Femur (tissue), 1 donor: ENCODE measurements at regions not wholly inside any gene's neighbourhood (a gene's known extent, or its start where the extent isn't known, plus 50 kb on each side); places are given as distances from the start of the nearest gene placed in this dataset.
"Not testable (repeated sequence)": the region's sequence is repeated elsewhere in the genome, so short reads cannot be mapped to it uniquely, and the experiment has no call there.

Experiments
- DNase-seq: peaks from one replicate; pipeline ENCODE4 v3.0.0-alpha.2; 2017

- DNase-seq, result no peak
Measured at GRCh38 chr5:166856791-166857190, 1434.7 kb upstream of the WWC1 start.

GRCh38 chr5:166860426-166860825 is 1431.0 kb upstream of the WWC1 start:
- no peak for DNase-seq

- no peak for DNase-seq
Measured at GRCh38 chr5:166862581-166862980, 1428.9 kb upstream of the WWC1 start.

- no peak for DNase-seq
Measured at GRCh38 chr5:166865206-166865605, 1426.2 kb upstream of the WWC1 start.

- no peak for DNase-seq
Measured at GRCh38 chr5:166880456-166880855, 1411.0 kb upstream of the WWC1 start.

GRCh38 chr5:166881802-166882201 is 1409.6 kb upstream of the WWC1 start:
- no peak for DNase-seq

- DNase-seq, result no peak
Measured at GRCh38 chr5:166883016-166883415, 1408.4 kb upstream of the WWC1 start.

- DNase-seq, result no peak
Measured at GRCh38 chr5:166898166-166898565, 1393.3 kb upstream of the WWC1 start.

GRCh38 chr5:166899343-166899742 is 1392.1 kb upstream of the WWC1 start:
- no peak for DNase-seq

GRCh38 chr5:166904571-166904970 is 1386.9 kb upstream of the WWC1 start:
- DNase-seq, result no peak

- no peak for DNase-seq
Measured at GRCh38 chr5:166906991-166907713, 1384.3 kb upstream of the WWC1 start.

GRCh38 chr5:166909040-166909439 is 1382.4 kb upstream of the WWC1 start:
- DNase-seq, result no peak

- DNase-seq, result no peak
Measured at GRCh38 chr5:166909926-166910325, 1381.5 kb upstream of the WWC1 start.

GRCh38 chr5:166910995-166911394 is 1380.5 kb upstream of the WWC1 start:
- DNase-seq, result no peak

GRCh38 chr5:166916021-166916420 is 1375.4 kb upstream of the WWC1 start:
- DNase-seq, result no peak

GRCh38 chr5:166926138-166926537 is 1365.3 kb upstream of the WWC1 start:
- no peak for DNase-seq

GRCh38 chr5:166926806-166927475 is 1364.5 kb upstream of the WWC1 start:
- DNase-seq, result not testable (repeated sequence)

- DNase-seq, result no peak
Measured at GRCh38 chr5:166936351-166936750, 1355.1 kb upstream of the WWC1 start.

GRCh38 chr5:166938071-166938470 is 1353.4 kb upstream of the WWC1 start:
- no peak for DNase-seq

GRCh38 chr5:166942948-166943347 is 1348.5 kb upstream of the WWC1 start:
- DNase-seq, result no peak

GRCh38 chr5:166947045-166947444 is 1344.4 kb upstream of the WWC1 start:
- no peak for DNase-seq

GRCh38 chr5:166948679-166949078 is 1342.8 kb upstream of the WWC1 start:
- DNase-seq, result no peak

- DNase-seq, result no peak
Measured at GRCh38 chr5:166952048-166952447, 1339.4 kb upstream of the WWC1 start.

- no peak for DNase-seq
Measured at GRCh38 chr5:166957782-166958181, 1333.7 kb upstream of the WWC1 start.

- no peak for DNase-seq
Measured at GRCh38 chr5:166959766-166960165, 1331.7 kb upstream of the WWC1 start.
